ENCODE measurements at regions not wholly inside any gene's neighbourhood (a gene's known extent, or its start where the extent isn't known, plus 50 kb on each side); places are given as distances from the start of the nearest gene placed in this dataset.

- Histone ChIP-seq H2AFZ (ENCODE audit: low read depth, low read length) (no peak overlapping the region), H4K20me1 (replicated peaks; ENCODE audit: control insufficient read depth, insufficient read depth, low read length) (peaks cover 4% of the 10 kb centered on the region; the same call in 1 of the 2 replicates), H3K4me3 (no peak overlapping the region), H3K4me1 (replicated peaks in 1 of 2; ENCODE audit: control insufficient read depth in 2 of 2, insufficient read depth in 2 of 2, low read length in 2 of 2) (no peaks in the 10 kb centered on the region), H3K9ac (ENCODE audit: insufficient read depth in 1 of 2, low read depth in 2 of 2, low read length in 2 of 2) (no peak overlapping the region), H3K27ac (ENCODE audit: extremely low read depth, low read depth, low read length) (no peak overlapping the region), H3K79me2 (ENCODE audit: control insufficient read depth, insufficient read depth, low read length) (no peaks in the 10 kb centered on the region), H3K9me3 (replicated peaks; ENCODE audit: control insufficient read depth, insufficient read depth, low read depth, low read length) (no peaks in the 10 kb centered on the region), H3K36me3 (ENCODE audit: control insufficient read depth, insufficient read depth, low read length) (no peaks in the 10 kb centered on the region), H3K9me1 (ENCODE audit: control insufficient read depth, insufficient read depth, low read length) (no peaks in the 10 kb centered on the region), H3K27me3 (ENCODE audit: control insufficient read depth in 2 of 2, insufficient read depth in 2 of 2, low read length in 2 of 2) (peaks cover 27 to 32% of the 10 kb centered on the region in 2 experiments), H3K4me2 (ENCODE audit: insufficient read depth, low read length) (no peak overlapping the region)
- WGBS (ENCODE audit: insufficient coverage, low coverage, missing lambda C conversion rate) = 0% methylated on average over 2 of the region's 2 CpGs
- no peak for FAIRE-seq
- intact Hi-C loops (cut with micrococcal nuclease) = no loop called here
- ChIA-PET CTCF (ENCODE audit: low intra/inter-chr PET ratio) (no interaction called here), POLR2A (no interaction called here)
- DNase-seq (ENCODE audit: extremely low read depth in 1 of 4, low spot score in 3 of 4) = no peak
- in situ Hi-C loops (cut with MboI) = no loop called here
- ATAC-seq = no peak
- BruUV-seq (replicated peaks) = no TSS peak
- no peak for TF ChIP-seq TCF7L2 (IDR thresholded peaks at IDR 0.05; ENCODE audit: low read depth, low read length)
- TF ChIP-seq SNRNP70 (optimal IDR thresholded peaks at IDR 0.05; ENCODE audit: low read depth, low read length) = no peak
These were observed 317.7 kb downstream of the MAF start for GRCh38 chr16:79282806-79283205.

- no peak overlapping the region for H3K4me3 ChIP-seq
- in situ Hi-C loops (cut with MboI) = no loop called here
- H3K9me3 ChIP-seq (replicated peaks; ENCODE audit: control insufficient read depth, insufficient read depth, low read depth, low read length) = no peaks in the 10 kb centered on the region
- no peak overlapping the region for H2AFZ ChIP-seq (ENCODE audit: low read depth, low read length)
- intact Hi-C loops (cut with micrococcal nuclease) = no loop called here
- POLR2A ChIA-PET = interaction anchor here (0.7 kb wide), 1 partner anchor 112 kb away, joined by 3 read pairs; no protein-coding TSS in a partner anchor
- ATAC-seq (no peak), DNase-seq (ENCODE audit: extremely low read depth in 1 of 4, low spot score in 3 of 4) (no peak), FAIRE-seq (no peak)
- no peaks in the 10 kb centered on the region for H3K36me3 ChIP-seq (ENCODE audit: control insufficient read depth, insufficient read depth, low read length)
- H3K9me1 ChIP-seq (ENCODE audit: control insufficient read depth, insufficient read depth, low read length) = no peaks in the 10 kb centered on the region
- H3K4me1 ChIP-seq (replicated peaks in 1 of 2; ENCODE audit: control insufficient read depth in 2 of 2, insufficient read depth in 2 of 2, low read length in 2 of 2) = no peaks in the 10 kb centered on the region
- H3K27me3 ChIP-seq (ENCODE audit: control insufficient read depth in 2 of 2, insufficient read depth in 2 of 2, low read length in 2 of 2) = peaks cover 25 to 27% of the 10 kb centered on the region in 2 experiments
- no peak overlapping the region for H3K4me2 ChIP-seq (ENCODE audit: insufficient read depth, low read length)
- CTCF ChIA-PET (ENCODE audit: low intra/inter-chr PET ratio) = no interaction called here
- H3K9ac ChIP-seq (ENCODE audit: insufficient read depth in 1 of 2, low read depth in 2 of 2, low read length in 2 of 2) = no peak overlapping the region
- WGBS (ENCODE audit: insufficient coverage, low coverage, missing lambda C conversion rate) = 0% methylated on average over 11 of the region's 11 CpGs
- no peaks in the 10 kb centered on the region for H4K20me1 ChIP-seq (replicated peaks; ENCODE audit: control insufficient read depth, insufficient read depth, low read length)
- no peak overlapping the region for H3K27ac ChIP-seq (ENCODE audit: extremely low read depth, low read depth, low read length)
- no TSS peak for BruUV-seq (replicated peaks)
- H3K79me2 ChIP-seq (ENCODE audit: control insufficient read depth, insufficient read depth, low read length) = no peaks in the 10 kb centered on the region
- TF ChIP-seq PRMT5 (CRISPR knock-in tag; IDR thresholded peaks at IDR 0.05) = no peak
- no peak for TF ChIP-seq SRSF9 (IDR thresholded peaks at IDR 0.05; ENCODE audit: borderline replicate concordance, low read depth, low read length)
- TF ChIP-seq CBX1 (IDR thresholded peaks at IDR 0.05; ENCODE audit: low read depth) = no peak
- no peak for TF ChIP-seq ZNF830 (CRISPR knock-in tag; IDR thresholded peaks at IDR 0.05)
- TF ChIP-seq ZNF316 (IDR thresholded peaks at IDR 0.05) = no peak
- TF ChIP-seq PHF20 (IDR thresholded peaks at IDR 0.05; ENCODE audit: partially characterized antibody) = no peak
- no peak for TF ChIP-seq SMARCB1 (IDR thresholded peaks at IDR 0.05; ENCODE audit: insufficient read length, low read depth)
- TF ChIP-seq PRPF4 (IDR thresholded peaks at IDR 0.05; ENCODE audit: insufficient read depth, low read depth, low read length, poor library complexity, severe bottlenecking) = no peak
- no peak for TF ChIP-seq MXI1 (IDR thresholded peaks at IDR 0.05; ENCODE audit: low read depth, low read length)
- no peak for TF ChIP-seq GABPA (tag; conservative IDR thresholded peaks at IDR 0.05; ENCODE audit: low read depth)
- TF ChIP-seq ZNF395 (CRISPR knock-in tag; IDR thresholded peaks at IDR 0.05) = no peak
- no peak for TF ChIP-seq KDM1A (IDR thresholded peaks at IDR 0.05)
- no peak for TF ChIP-seq CXXC5 (CRISPR knock-in tag; IDR thresholded peaks at IDR 0.05)
- TF ChIP-seq SPI1 (IDR thresholded peaks at IDR 0.05; ENCODE audit: borderline replicate concordance, low read depth, low read length) = no peak
- TF ChIP-seq POLR2H (tag; IDR thresholded peaks at IDR 0.05; ENCODE audit: low read depth) = no peak
- no peak for TF ChIP-seq ZFP1 (CRISPR knock-in tag; IDR thresholded peaks at IDR 0.05)
These were observed 322.0 kb downstream of the MAF start for GRCh38 chr16:79278506-79278905.
